ENCODE measurements at regions not wholly inside any gene's neighbourhood (a gene's known extent, or its start where the extent isn't known, plus 50 kb on each side); places are given as distances from the start of the nearest gene placed in this dataset.

GRCh38 chr6:112802144-112802543 lies 455.0 kb downstream of the RFPL4B start:
- in situ Hi-C loops (cut with HindIII; ENCODE audit: low sequenced_read_pairs) = no loop called here
- TF ChIP-seq CTCF (IDR thresholded peaks at IDR 0.05; ENCODE audit: low read depth, low read length, missing control alignments) = no peak
- DNase-seq (ENCODE audit: low read depth) = peak; percentile 83
- H3K4me3 ChIP-seq (ENCODE audit: low read depth, low read length) = no peak overlapping the region

DNA sequence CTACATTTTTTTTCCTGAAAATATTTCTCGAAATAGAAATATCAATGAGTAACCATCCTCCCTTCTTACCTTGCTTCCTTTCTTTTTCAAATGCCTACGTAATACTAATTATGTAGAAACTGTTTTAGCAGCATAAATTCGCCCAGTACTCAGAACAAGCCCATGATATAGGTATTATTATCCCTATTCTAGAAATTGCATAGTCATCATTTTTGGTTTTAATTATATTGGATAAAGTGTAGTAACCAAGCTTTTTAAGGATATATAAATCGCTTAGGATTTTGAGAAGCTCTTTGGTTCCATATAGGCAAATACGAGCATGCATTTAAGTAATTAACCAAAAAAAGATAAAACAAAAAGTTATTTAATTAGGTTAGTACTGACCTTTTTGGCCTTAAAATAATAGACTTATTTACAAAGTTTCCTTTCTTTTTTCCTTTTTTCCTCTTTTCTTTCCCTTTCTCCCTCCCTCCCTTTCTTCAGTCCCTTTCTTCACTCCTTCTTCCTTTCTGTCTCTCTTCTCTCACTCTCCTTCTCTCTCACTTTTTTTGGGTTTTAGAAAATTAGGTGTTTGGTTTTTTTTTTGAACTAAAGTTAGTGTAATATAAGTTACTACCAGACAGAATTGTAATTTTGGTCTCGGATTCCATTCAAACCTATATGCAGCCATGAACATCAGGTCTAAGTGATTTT lies 457.7 kb downstream of the RFPL4B start:
- no peak for DNase-seq (ENCODE audit: low read depth)
- in situ Hi-C loops (cut with HindIII; ENCODE audit: low sequenced_read_pairs) = no loop called here
- no peak for TF ChIP-seq CTCF (IDR thresholded peaks at IDR 0.05; ENCODE audit: low read depth, low read length, missing control alignments)
- H3K4me3 ChIP-seq (ENCODE audit: low read depth, low read length) = no peak overlapping the region

- H3K4me3 ChIP-seq (ENCODE audit: low read depth, low read length) = no peak overlapping the region
- no peak for DNase-seq (ENCODE audit: low read depth)
- in situ Hi-C loops (cut with HindIII; ENCODE audit: low sequenced_read_pairs) = no loop called here
- no peak for TF ChIP-seq CTCF (IDR thresholded peaks at IDR 0.05; ENCODE audit: low read depth, low read length, missing control alignments)
Observed at GRCh38 chr6:112806163-112806865, 459.2 kb downstream of the RFPL4B start.

DNA sequence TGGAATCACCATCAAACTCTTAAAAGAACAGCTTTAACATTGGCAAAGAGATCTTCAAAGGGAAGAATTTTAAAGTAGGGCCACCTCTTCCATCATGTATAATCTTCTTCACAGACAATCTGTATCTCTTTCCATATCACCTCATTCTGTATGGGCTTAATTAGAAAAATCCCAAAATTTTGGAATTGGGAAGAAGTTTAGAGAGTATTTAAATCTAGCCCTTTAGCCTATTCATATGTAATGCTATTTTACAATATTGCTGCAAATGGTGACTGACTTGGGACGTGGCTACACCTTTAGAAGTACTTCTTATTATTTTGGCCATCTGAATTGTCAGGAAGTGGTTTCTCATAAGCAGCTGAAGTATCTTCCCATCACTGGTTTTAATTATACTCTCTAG lies 474.3 kb downstream of the RFPL4B start:
- TF ChIP-seq CTCF (IDR thresholded peaks at IDR 0.05; ENCODE audit: low read depth, low read length, missing control alignments) = no peak
- in situ Hi-C loops (cut with HindIII; ENCODE audit: low sequenced_read_pairs) = no loop called here
- DNase-seq (ENCODE audit: low read depth) = no peak
- H3K4me3 ChIP-seq (ENCODE audit: low read depth, low read length) = no peak overlapping the region

GRCh38 chr6:112822769-112823168 lies 475.6 kb downstream of the RFPL4B start:
- H3K4me3 ChIP-seq (ENCODE audit: low read depth, low read length) = no peak overlapping the region
- DNase-seq (ENCODE audit: low read depth) = no peak
- no peak for TF ChIP-seq CTCF (IDR thresholded peaks at IDR 0.05; ENCODE audit: low read depth, low read length, missing control alignments)
- in situ Hi-C loops (cut with HindIII; ENCODE audit: low sequenced_read_pairs) = no loop called here

GRCh38 chr6:112827793-112828192 lies 480.7 kb downstream of the RFPL4B start:
- in situ Hi-C loops (cut with HindIII; ENCODE audit: low sequenced_read_pairs) = no loop called here
- no peak for DNase-seq (ENCODE audit: low read depth)
- no peak overlapping the region for H3K4me3 ChIP-seq (ENCODE audit: low read depth, low read length)
- no peak for TF ChIP-seq CTCF (IDR thresholded peaks at IDR 0.05; ENCODE audit: low read depth, low read length, missing control alignments)

Data from astrocyte of the cerebellum (primary cell).